ENCODE measurements at regions not wholly inside any gene's neighbourhood (a gene's known extent, or its start where the extent isn't known, plus 50 kb on each side); places are given as distances from the start of the nearest gene placed in this dataset.
"Not testable (repeated sequence)": the region's sequence is repeated elsewhere in the genome, so short reads cannot be mapped to it uniquely, and the experiment has no call there.

DNA sequence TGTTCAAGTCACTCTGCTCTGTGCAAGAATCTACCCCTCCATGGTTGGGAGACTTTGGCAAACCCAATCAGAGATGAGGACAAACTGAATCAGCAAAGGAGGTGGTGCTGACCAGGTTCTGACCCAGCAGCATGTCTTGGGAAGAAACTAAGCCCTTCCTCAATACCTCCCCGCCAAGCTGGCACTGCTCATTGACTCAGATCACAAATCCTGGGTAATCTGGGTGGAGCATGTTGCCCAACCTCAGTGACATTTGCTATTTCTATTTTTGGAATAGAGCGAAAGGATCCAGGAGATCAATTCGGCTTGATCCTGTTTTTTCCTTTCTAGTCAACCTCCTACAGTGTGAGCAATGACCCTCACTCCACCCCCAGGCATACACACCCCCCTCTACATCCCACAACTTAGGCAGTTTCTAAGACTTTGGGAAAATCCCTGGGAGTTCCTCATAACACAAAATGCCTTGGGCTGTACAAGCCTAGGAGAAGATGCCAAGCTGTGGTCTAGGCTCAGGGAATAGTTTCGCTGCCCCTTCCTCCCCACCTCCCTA lies 166.8 kb upstream of the KCNJ6 start:
- TF ChIP-seq, protein P1, sequence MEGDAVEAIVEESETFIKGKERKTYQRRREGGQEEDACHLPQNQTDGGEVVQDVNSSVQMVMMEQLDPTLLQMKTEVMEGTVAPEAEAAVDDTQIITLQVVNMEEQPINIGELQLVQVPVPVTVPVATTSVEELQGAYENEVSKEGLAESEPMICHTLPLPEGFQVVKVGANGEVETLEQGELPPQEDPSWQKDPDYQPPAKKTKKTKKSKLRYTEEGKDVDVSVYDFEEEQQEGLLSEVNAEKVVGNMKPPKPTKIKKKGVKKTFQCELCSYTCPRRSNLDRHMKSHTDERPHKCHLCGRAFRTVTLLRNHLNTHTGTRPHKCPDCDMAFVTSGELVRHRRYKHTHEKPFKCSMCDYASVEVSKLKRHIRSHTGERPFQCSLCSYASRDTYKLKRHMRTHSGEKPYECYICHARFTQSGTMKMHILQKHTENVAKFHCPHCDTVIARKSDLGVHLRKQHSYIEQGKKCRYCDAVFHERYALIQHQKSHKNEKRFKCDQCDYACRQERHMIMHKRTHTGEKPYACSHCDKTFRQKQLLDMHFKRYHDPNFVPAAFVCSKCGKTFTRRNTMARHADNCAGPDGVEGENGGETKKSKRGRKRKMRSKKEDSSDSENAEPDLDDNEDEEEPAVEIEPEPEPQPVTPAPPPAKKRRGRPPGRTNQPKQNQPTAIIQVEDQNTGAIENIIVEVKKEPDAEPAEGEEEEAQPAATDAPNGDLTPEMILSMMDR (IDR thresholded peaks at IDR 0.05; ENCODE audit: low read depth, low read length), result no peak
- no peak overlapping the region for H3K4me3 ChIP-seq (ENCODE audit: low read depth, low read length)

DNA sequence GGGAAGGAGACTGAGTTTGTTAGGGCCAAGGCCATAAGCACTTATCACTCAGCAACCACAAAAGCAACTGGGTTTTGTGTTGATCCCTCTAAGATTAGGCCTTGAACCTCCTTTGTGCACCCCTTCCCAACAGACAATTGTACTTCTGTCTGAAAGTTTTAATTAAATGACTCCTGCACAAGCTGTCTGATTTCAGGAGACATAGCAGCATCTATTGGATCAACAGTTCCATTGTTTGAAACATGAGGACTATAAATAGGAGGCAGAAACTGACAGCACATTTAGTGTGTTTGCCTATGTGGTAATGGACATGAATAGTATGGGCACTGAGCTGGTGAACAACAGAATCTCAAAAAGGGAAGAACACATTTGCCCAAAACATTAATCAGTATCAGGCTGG lies 167.3 kb upstream of the KCNJ6 start:
- TF ChIP-seq, protein P1 (IDR thresholded peaks at IDR 0.05; ENCODE audit: low read depth, low read length), result no peak
- no peak overlapping the region for H3K4me3 ChIP-seq (ENCODE audit: low read depth, low read length)

DNA sequence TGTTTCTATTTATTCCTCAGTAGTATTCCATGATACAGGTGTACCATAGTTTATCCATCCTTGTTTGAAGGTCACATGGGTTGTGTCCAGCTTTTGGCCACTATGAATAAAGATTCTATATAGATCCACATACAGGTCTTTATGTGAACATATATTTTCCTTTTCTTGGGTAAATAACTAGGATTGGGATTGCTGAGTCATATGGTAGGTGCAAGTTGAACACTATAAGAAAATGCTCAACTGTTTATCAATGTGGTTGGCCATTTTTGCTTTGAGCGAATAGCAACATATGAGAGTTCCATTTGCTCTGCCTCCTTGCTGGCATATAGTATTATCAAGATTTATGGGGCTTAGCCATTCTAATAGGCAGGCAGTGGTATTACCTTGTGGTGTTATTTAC lies 170.2 kb upstream of the KCNJ15 start:
- TF ChIP-seq, protein P1 (IDR thresholded peaks at IDR 0.05; ENCODE audit: low read depth, low read length), result no peak
- H3K4me3 ChIP-seq (ENCODE audit: low read depth, low read length), result no peak overlapping the region

DNA sequence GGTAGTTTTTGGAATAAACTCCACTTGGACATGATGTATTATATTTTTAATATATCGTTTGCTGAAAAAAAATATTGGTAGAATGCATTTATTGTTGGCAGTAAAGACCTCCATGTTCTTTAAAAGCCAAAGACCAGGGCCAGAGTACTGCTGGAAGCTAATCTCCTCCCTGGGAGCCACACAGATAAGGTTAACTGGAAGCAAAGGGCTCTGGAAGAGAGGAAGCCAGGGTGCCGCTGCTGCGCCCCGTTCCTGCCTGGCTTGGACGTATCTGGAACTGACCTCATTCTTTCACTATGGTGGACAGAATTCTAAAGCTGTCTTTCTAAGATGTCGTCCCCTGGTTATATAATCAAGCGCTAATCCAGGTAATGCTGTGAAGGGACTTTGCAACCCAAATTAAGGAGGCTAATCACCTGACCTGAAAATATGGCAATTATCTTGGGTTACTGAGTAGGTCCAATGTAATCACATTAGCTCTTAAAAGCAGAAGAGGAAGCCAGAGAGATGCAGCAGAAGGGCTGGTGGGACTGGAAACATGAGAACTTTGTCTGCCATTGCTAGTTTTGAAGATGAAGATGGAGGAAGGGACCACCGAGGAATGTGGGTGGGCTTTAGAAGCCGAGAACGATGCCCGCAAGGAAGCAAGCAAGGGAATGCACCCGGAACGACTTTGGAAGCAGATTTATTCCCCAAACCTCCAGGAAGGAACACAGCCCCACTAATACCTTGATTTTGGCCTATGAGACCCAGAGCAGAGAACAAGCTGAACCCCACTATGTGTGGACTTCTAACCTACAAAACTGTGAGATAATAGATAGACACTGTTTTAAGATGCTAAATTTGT lies 167.7 kb upstream of the KCNJ15 start:
- no peak overlapping the region for H3K4me3 ChIP-seq (ENCODE audit: low read depth, low read length)
- TF ChIP-seq, protein P1 (IDR thresholded peaks at IDR 0.05; ENCODE audit: low read depth, low read length), result no peak

DNA sequence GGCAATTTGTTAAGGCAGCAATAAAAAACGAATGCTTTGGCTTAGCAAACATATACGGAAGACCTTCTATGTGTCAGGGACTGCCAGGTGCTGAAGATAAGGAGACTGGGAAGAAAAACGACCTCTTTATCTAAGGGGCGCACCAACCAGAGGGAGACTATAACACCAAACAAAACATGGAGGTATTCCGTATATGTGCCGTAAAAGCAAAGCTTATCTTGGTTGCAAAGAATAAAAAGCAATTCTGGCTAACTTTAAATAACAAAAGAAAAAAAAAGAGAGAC lies 167.1 kb upstream of the KCNJ15 start:
- TF ChIP-seq, protein P1 (IDR thresholded peaks at IDR 0.05; ENCODE audit: low read depth, low read length), result no peak
- no peak overlapping the region for H3K4me3 ChIP-seq (ENCODE audit: low read depth, low read length)

DNA sequence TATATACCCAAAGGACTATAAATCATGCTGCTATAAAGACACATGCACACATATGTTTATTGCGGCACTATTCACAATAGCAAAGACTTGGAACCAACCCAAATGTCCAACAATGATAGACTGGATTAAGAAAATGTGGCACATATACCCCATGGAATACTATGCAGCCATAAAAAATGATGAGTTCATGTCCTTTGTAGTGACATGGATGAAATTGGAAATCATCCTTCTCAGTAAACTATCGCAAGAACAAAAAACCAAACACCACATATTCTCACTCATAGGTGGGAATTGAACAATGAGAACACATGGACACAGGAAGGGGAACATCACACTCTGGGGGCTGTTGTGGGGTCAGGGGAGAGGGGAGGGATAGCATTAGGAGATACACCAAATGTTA lies 165.7 kb upstream of the KCNJ15 start:
- not testable (repeated sequence) for H3K4me3 ChIP-seq (ENCODE audit: low read depth, low read length)

DNA sequence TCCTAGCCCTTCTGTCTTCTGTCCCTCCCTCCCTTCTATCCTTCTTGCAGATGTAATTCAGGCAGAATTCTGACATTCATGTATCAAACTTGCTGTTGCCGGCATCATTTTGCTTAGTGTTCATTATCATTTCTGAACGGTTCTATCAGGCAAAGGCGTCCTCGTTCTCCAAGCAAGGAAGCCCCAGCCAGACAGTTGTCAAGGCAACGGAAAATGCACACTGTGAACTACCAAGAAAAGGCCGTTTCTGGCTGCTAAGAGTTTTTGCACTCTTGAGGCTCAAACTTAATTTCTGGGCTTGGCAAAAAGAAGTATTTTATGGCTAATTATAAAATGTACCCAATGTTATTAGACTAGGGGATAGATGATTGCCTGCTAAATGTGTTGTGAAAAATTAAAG lies 164.7 kb upstream of the KCNJ15 start:
- H3K4me3 ChIP-seq (ENCODE audit: low read depth, low read length), result no peak overlapping the region
- TF ChIP-seq, protein P1 (IDR thresholded peaks at IDR 0.05; ENCODE audit: low read depth, low read length), result no peak

DNA sequence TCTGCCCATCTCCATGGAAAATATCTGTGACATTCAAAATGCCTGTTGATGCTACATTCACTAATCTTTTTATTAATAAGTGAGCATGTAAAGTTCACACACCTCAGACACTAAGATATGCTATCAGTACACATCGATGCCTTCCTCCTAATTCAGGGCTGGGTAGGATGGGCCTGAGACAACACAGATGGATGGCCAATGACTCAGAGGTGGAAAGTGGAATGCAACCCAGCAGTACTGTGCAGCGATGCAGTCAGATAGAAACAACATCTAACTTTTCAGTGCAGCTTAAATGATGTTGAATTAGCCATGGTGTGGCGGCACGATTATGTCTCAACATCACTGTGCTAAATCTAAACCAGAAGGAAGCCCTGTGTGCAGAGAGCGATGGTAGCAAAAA lies 161.6 kb upstream of the KCNJ15 start:
- H3K4me3 ChIP-seq (ENCODE audit: low read depth, low read length), result no peak overlapping the region
- TF ChIP-seq, protein P1 (IDR thresholded peaks at IDR 0.05; ENCODE audit: low read depth, low read length), result no peak
